Stimulated activated naive CD8-positive, alpha-beta T cell treated with anti-CD3 and anti-CD28 coated beads, Interleukin-15, Interleukin-2, amounts not matched to agents 100 U/mL and 50 U/mL, for 24 hours (primary cell): ENCODE measurements at regions not wholly inside any gene's neighbourhood (a gene's known extent, or its start where the extent isn't known, plus 50 kb on each side); places are given as distances from the start of the nearest gene placed in this dataset.
"Not testable (repeated sequence)": the region's sequence is repeated elsewhere in the genome, so short reads cannot be mapped to it uniquely, and the experiment has no call there.

Experiments used
- ATAC-seq: fragments of 150-1000 bp; cut with Tn5 transposase; one replicate; pipeline ENCODE4 v1.10.0; 2021
- DNase-seq: peaks from one replicate; pipeline ENCODE4 v3.0.0; 2021

GRCh38 chr14:84445486-84445885, 1084.5 kb upstream of the FLRT2 start:
- ATAC-seq (no peak), DNase-seq (no peak)

- DNase-seq (no peak), ATAC-seq (no peak)
Observed at GRCh38 chr14:84446250-84446649, 1083.7 kb upstream of the FLRT2 start.

GRCh38 chr14:84453307-84453950, 1076.5 kb upstream of the FLRT2 start:
- DNase-seq (no peak), ATAC-seq (no peak)

- ATAC-seq (no peak), DNase-seq (no peak)
Observed at GRCh38 chr14:84454114-84454513, 1075.8 kb upstream of the FLRT2 start.

- no peak for ATAC-seq
Observed at GRCh38 chr14:84456946-84457345, 1073.0 kb upstream of the FLRT2 start.

GRCh38 chr14:84458881-84459280, 1071.1 kb upstream of the FLRT2 start:
- DNase-seq, result no peak

More at GRCh38 chr14:84456946-84457345, 1073.0 kb upstream of the FLRT2 start:
- no peak for DNase-seq

GRCh38 chr14:84465880-84466279, 1064.1 kb upstream of the FLRT2 start:
- ATAC-seq (no peak), DNase-seq (no peak)

More at GRCh38 chr14:84458881-84459280, 1071.1 kb upstream of the FLRT2 start:
- ATAC-seq, result no peak

GRCh38 chr14:84468153-84468552, 1061.8 kb upstream of the FLRT2 start:
- ATAC-seq (no peak), DNase-seq (no peak)

- no peak for ATAC-seq
- DNase-seq, result no peak
Observed at GRCh38 chr14:84477996-84478395, 1051.9 kb upstream of the FLRT2 start.

- no peak for ATAC-seq
- no peak for DNase-seq
Observed at GRCh38 chr14:84482256-84483071, 1047.5 kb upstream of the FLRT2 start.

GRCh38 chr14:84483072-84483420, 1046.9 kb upstream of the FLRT2 start:
- no peak for DNase-seq
- no peak for ATAC-seq

- ATAC-seq, DNase-seq: not testable (repeated sequence)
Observed at GRCh38 chr14:84484243-84484642, 1045.7 kb upstream of the FLRT2 start.

- ATAC-seq, result no peak
- no peak for DNase-seq
Observed at GRCh38 chr14:84485036-84485435, 1044.9 kb upstream of the FLRT2 start.

- no peak for ATAC-seq
- DNase-seq, result no peak
Observed at GRCh38 chr14:84490081-84490480, 1039.9 kb upstream of the FLRT2 start.

GRCh38 chr14:84492685-84493084, 1037.3 kb upstream of the FLRT2 start:
- DNase-seq (no peak), ATAC-seq (no peak)

- no peak for DNase-seq
- no peak for ATAC-seq
Observed at GRCh38 chr14:84493779-84494178, 1036.2 kb upstream of the FLRT2 start.

- DNase-seq, result no peak
- ATAC-seq, result no peak
Observed at GRCh38 chr14:84496677-84497076, 1033.3 kb upstream of the FLRT2 start.

- not testable (repeated sequence) for ATAC-seq, DNase-seq
Observed at GRCh38 chr14:84512823-84513222, 1017.1 kb upstream of the FLRT2 start.

GRCh38 chr14:84519836-84520235, 1010.1 kb upstream of the FLRT2 start:
- ATAC-seq (no peak), DNase-seq (no peak)

- DNase-seq (no peak), ATAC-seq (no peak)
Observed at GRCh38 chr14:84520711-84521338, 1009.1 kb upstream of the FLRT2 start.

- DNase-seq, result no peak
- ATAC-seq, result no peak
Observed at GRCh38 chr14:84523746-84524145, 1006.2 kb upstream of the FLRT2 start.

GRCh38 chr14:84527706-84528105, 1002.2 kb upstream of the FLRT2 start:
- ATAC-seq, result no peak
- DNase-seq, result no peak

- DNase-seq, result no peak
- no peak for ATAC-seq
Observed at GRCh38 chr14:84532016-84532415, 997.9 kb upstream of the FLRT2 start.
